HFFc6 (cell line): ENCODE measurements at regions not wholly inside any gene's neighbourhood (a gene's known extent, or its start where the extent isn't known, plus 50 kb on each side); places are given as distances from the start of the nearest gene placed in this dataset.
"Not testable (repeated sequence)": the region's sequence is repeated elsewhere in the genome, so short reads cannot be mapped to it uniquely, and the experiment has no call there.

Experiments
- DNase-seq: peaks from one replicate; pipeline ENCODE4 v3.0.0-alpha.2; 2018
- H3K27ac Mint-ChIP-seq: 2 replicates; pipeline ENCODE4 v1.8.0; 2020; ENCODE audit warnings: mild to moderate bottlenecking, mixed read lengths
- H3K27me3 Mint-ChIP-seq: 2 replicates; pipeline ENCODE4 v1.8.0; 2021; ENCODE audit warnings: mild to moderate bottlenecking, moderate library complexity, mixed read lengths; ENCODE audit not compliant: insufficient read depth
- H3K36me3 Mint-ChIP-seq: 2 replicates; pipeline ENCODE4 v1.8.0; 2021; ENCODE audit warnings: low read depth, mixed read lengths
- H3K4me1 Mint-ChIP-seq: 2 replicates; pipeline ENCODE4 v1.8.0; 2020; ENCODE audit warnings: low read depth, mixed read lengths
- H3K4me3 Mint-ChIP-seq: 2 replicates; pipeline ENCODE4 v1.8.0; 2020; ENCODE audit warnings: mild to moderate bottlenecking, moderate library complexity, mixed read lengths
- H3K9me3 Mint-ChIP-seq: 2 replicates; pipeline ENCODE4 v1.8.0; 2020; ENCODE audit warnings: mild to moderate bottlenecking, mixed read lengths
- TF ChIP-seq, protein P1 (sequence below): fragments of 200-600 bp; sonication (generic); IDR thresholded peaks from 2 replicates; pipeline ENCODE4 v1.5.0; 2021; ENCODE audit warnings: antibody characterized with exemption, mild to moderate bottlenecking

DNA sequence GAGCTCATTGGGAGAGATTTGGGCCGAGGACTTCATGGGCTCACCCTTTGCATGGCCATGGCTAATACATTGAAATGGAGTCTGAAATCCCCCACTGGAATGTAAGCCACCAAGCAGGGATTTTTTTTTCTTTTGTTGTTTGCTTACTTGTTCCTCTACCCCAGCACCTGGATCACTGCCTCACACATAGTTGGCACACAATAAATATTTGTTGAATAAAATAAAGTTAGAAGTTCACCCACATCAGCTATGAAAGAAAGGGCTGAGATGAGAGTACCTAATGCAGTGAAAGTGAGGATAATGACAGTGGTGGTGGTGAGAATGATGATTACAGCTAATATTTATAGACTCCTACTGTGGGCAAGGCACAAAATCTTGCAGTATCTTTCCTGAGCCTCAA, 98.1 kb upstream of the ANXA1 start:
- Mint-ChIP-seq H3K4me3 (no peak overlapping the region), H3K9me3 (no peaks in the 10 kb centered on the region), H3K27ac (no peak overlapping the region), H3K27me3 (no peaks in the 10 kb centered on the region), H3K4me1 (peaks cover 41% of the 10 kb centered on the region), H3K36me3 (no peaks in the 10 kb centered on the region)
- TF ChIP-seq, protein P1, sequence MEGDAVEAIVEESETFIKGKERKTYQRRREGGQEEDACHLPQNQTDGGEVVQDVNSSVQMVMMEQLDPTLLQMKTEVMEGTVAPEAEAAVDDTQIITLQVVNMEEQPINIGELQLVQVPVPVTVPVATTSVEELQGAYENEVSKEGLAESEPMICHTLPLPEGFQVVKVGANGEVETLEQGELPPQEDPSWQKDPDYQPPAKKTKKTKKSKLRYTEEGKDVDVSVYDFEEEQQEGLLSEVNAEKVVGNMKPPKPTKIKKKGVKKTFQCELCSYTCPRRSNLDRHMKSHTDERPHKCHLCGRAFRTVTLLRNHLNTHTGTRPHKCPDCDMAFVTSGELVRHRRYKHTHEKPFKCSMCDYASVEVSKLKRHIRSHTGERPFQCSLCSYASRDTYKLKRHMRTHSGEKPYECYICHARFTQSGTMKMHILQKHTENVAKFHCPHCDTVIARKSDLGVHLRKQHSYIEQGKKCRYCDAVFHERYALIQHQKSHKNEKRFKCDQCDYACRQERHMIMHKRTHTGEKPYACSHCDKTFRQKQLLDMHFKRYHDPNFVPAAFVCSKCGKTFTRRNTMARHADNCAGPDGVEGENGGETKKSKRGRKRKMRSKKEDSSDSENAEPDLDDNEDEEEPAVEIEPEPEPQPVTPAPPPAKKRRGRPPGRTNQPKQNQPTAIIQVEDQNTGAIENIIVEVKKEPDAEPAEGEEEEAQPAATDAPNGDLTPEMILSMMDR, result no peak
- DNase-seq, result no peak

GRCh38 chr9:73050887-73051550, 98.2 kb upstream of the ALDH1A1 start:
- DNase-seq, result no peak
- TF ChIP-seq, protein P1, result no peak
- Mint-ChIP-seq H3K4me3 (no peak overlapping the region), H3K27ac (peak overlapping the region; percentile 36; the same call in 1 of the 2 replicates), H3K36me3 (no peaks in the 10 kb centered on the region), H3K9me3 (no peaks in the 10 kb centered on the region), H3K4me1 (peaks cover 32% of the 10 kb centered on the region), H3K27me3 (no peaks in the 10 kb centered on the region)

GRCh38 chr9:73050065-73050816, 97.4 kb upstream of the ALDH1A1 start:
- Mint-ChIP-seq H3K27me3 (no peaks in the 10 kb centered on the region), H3K9me3 (no peaks in the 10 kb centered on the region), H3K27ac (no peak overlapping the region), H3K36me3 (no peaks in the 10 kb centered on the region), H3K4me1 (peaks cover 39% of the 10 kb centered on the region), H3K4me3 (no peak overlapping the region)
- DNase-seq, result peak; percentile 76
- TF ChIP-seq, protein P1, result peak; percentile 63

- TF ChIP-seq, protein P1, result no peak
- H3K36me3 Mint-ChIP-seq, result no peaks in the 10 kb centered on the region
- H3K9me3 Mint-ChIP-seq, result no peaks in the 10 kb centered on the region
- H3K4me3 Mint-ChIP-seq, result no peak overlapping the region
- H3K4me1 Mint-ChIP-seq, result peaks cover 40% of the 10 kb centered on the region
- no peak overlapping the region for H3K27ac Mint-ChIP-seq
- no peak for DNase-seq
- no peaks in the 10 kb centered on the region for H3K27me3 Mint-ChIP-seq
Observed at GRCh38 chr9:73049280-73049679, 96.4 kb upstream of the ALDH1A1 start.

GRCh38 chr9:73046769-73047168, 93.9 kb upstream of the ALDH1A1 start:
- TF ChIP-seq, protein P1, result no peak
- peaks cover 40% of the 10 kb centered on the region for H3K4me1 Mint-ChIP-seq
- H3K27ac Mint-ChIP-seq, result no peak overlapping the region
- no peak for DNase-seq
- no peaks in the 10 kb centered on the region for H3K9me3 Mint-ChIP-seq
- H3K4me3 Mint-ChIP-seq, result no peak overlapping the region
- no peaks in the 10 kb centered on the region for H3K27me3 Mint-ChIP-seq
- no peaks in the 10 kb centered on the region for H3K36me3 Mint-ChIP-seq

- not testable (repeated sequence) for H3K27ac Mint-ChIP-seq, H3K27me3 Mint-ChIP-seq, H3K9me3 Mint-ChIP-seq, H3K36me3 Mint-ChIP-seq, DNase-seq, H3K4me3 Mint-ChIP-seq
- H3K4me1 Mint-ChIP-seq, result peaks cover 24% of the 10 kb centered on the region
Observed at GRCh38 chr9:73044776-73045175, 91.9 kb upstream of the ALDH1A1 start.
